WTC11 (cell line): ENCODE measurements at regions not wholly inside any gene's neighbourhood (a gene's known extent, or its start where the extent isn't known, plus 50 kb on each side); places are given as distances from the start of the nearest gene placed in this dataset.

Source experiments
- ATAC-seq: fragments of 200-7000 bp; cut with Tn5 transposase; 2 replicates; pipeline ENCODE4 v1.10.0; 2021; ENCODE audit warnings: mild to moderate bottlenecking, moderate library complexity
- CTCF ChIA-PET: fragments of 300-600 bp; sonication (Branson Sonifier 250); formaldehyde crosslinking; loops from one replicate; lab custom pipeline; 2021; ENCODE audit warnings: antibody characterized with exemption; lab: Charles Lee
- POLR2A ChIA-PET: fragments of 350-600 bp; sonication (Branson Sonifier 250); formaldehyde crosslinking; loops from one replicate; lab custom pipeline; 2021; ENCODE audit warnings: antibody characterized with exemption; lab: Charles Lee
- DNase-seq: peaks from one replicate; pipeline ENCODE4 v3.0.0; 2021; ENCODE audit warnings: low spot score
- H3K27ac Mint-ChIP-seq: 2 replicates; pipeline ENCODE4 v1.8.0; 2021; ENCODE audit warnings: mixed read lengths
- H3K27me3 Mint-ChIP-seq: 2 replicates; pipeline ENCODE4 v1.8.0; 2021; ENCODE audit warnings: low read depth, mild to moderate bottlenecking, moderate library complexity, mixed read lengths
- H3K36me3 Mint-ChIP-seq: 2 replicates; pipeline ENCODE4 v1.8.0; 2021; ENCODE audit warnings: mixed read lengths
- H3K4me1 Mint-ChIP-seq: 2 replicates; pipeline ENCODE4 v1.8.0; 2022; ENCODE audit warnings: mixed read lengths
- H3K4me3 Mint-ChIP-seq: 2 replicates; pipeline ENCODE4 v1.8.0; 2021; ENCODE audit warnings: mild to moderate bottlenecking, moderate library complexity, mixed read lengths
- H3K9me3 Mint-ChIP-seq: 2 replicates; pipeline ENCODE4 v1.8.0; 2021; ENCODE audit warnings: mixed read lengths
- ESRRA ChIP-seq: sonication (generic); formaldehyde crosslinking; IDR thresholded peaks from 2 replicates; pipeline ENCODE4 v1.8.1; 2022; ENCODE audit warnings: mild to moderate bottlenecking, missing genetic modification reagents, borderline replicate concordance
- FOXJ3 ChIP-seq: sonication (generic); formaldehyde crosslinking; IDR thresholded peaks from 2 replicates; pipeline ENCODE4 v1.9.0; 2021; ENCODE audit warnings: missing genetic modification reagents, mild to moderate bottlenecking, borderline replicate concordance
- FOXP4 ChIP-seq: sonication (generic); formaldehyde crosslinking; IDR thresholded peaks from 2 replicates; pipeline ENCODE4 v1.8.0; 2022; ENCODE audit warnings: mild to moderate bottlenecking, missing genetic modification reagents
- IRF2 ChIP-seq: sonication (generic); formaldehyde crosslinking; IDR thresholded peaks from 2 replicates; pipeline ENCODE4 v1.8.0; 2022; ENCODE audit warnings: low read depth, missing genetic modification reagents, borderline replicate concordance
- NFYB ChIP-seq: sonication (generic); formaldehyde crosslinking; conservative IDR thresholded peaks from 2 replicates; pipeline ENCODE4 v1.8.0; 2022; ENCODE audit warnings: low read depth, missing genetic modification reagents
- NR3C1 ChIP-seq: sonication (generic); formaldehyde crosslinking; conservative IDR thresholded peaks from 2 replicates; pipeline ENCODE4 v1.8.1; 2023; ENCODE audit warnings: low read depth, mild to moderate bottlenecking, missing genetic modification reagents
- PRRX2 ChIP-seq: fragments of 250-450 bp; sonication (Bioruptor Pico); IDR thresholded peaks from 2 replicates; pipeline ENCODE4 v1.8.0; 2021; ENCODE audit warnings: mild to moderate bottlenecking
- SMAD3 ChIP-seq: sonication (generic); formaldehyde crosslinking; IDR thresholded peaks from 2 replicates; pipeline ENCODE4 v1.8.0; 2022; ENCODE audit warnings: missing genetic modification reagents, mild to moderate bottlenecking, borderline replicate concordance
- SOX15 ChIP-seq: fragments of 250-450 bp; sonication (Bioruptor Pico); IDR thresholded peaks from 2 replicates; pipeline ENCODE4 v1.9.0; 2021; ENCODE audit warnings: mild to moderate bottlenecking
- TP53 ChIP-seq: sonication (generic); formaldehyde crosslinking; IDR thresholded peaks from 2 replicates; pipeline ENCODE4 v1.8.1; 2023; ENCODE audit warnings: mild to moderate bottlenecking, missing genetic modification reagents
- ZNF121 ChIP-seq: sonication (generic); formaldehyde crosslinking; IDR thresholded peaks from 2 replicates; pipeline ENCODE4 v1.8.0; 2023; ENCODE audit warnings: missing genetic modification reagents
- ZNF281 ChIP-seq: sonication (generic); formaldehyde crosslinking; IDR thresholded peaks from 2 replicates; pipeline ENCODE4 v1.8.0; 2023; ENCODE audit warnings: mild to moderate bottlenecking, missing genetic modification reagents
- ZNF317 ChIP-seq: sonication (generic); formaldehyde crosslinking; IDR thresholded peaks from 2 replicates; pipeline ENCODE4 v1.8.1; 2023; ENCODE audit warnings: low read depth, mild to moderate bottlenecking, moderate library complexity, missing genetic modification reagents, borderline replicate concordance
- ZNF396 ChIP-seq: fragments of 250-450 bp; sonication (Bioruptor Pico); IDR thresholded peaks from 2 replicates; pipeline ENCODE4 v1.8.0; 2021; ENCODE audit warnings: mild to moderate bottlenecking, moderate library complexity, borderline replicate concordance
- TF ChIP-seq, protein P1 (sequence below): sonication (generic); formaldehyde crosslinking; IDR thresholded peaks from 2 replicates; pipeline ENCODE4 v1.8.1; 2023; ENCODE audit warnings: mild to moderate bottlenecking, missing genetic modification reagents, moderate library complexity
- TF ChIP-seq, protein P2 (sequence below): sonication (generic); formaldehyde crosslinking; IDR thresholded peaks from 2 replicates; pipeline ENCODE4 v1.8.0; 2023; ENCODE audit warnings: missing genetic modification reagents
- TF ChIP-seq, protein P3 (sequence below): fragments of 250-450 bp; sonication (Bioruptor Pico); IDR thresholded peaks from 2 replicates; pipeline ENCODE4 v1.9.0; 2021; ENCODE audit warnings: mild to moderate bottlenecking
- TF ChIP-seq, protein P4 (sequence below): sonication (generic); formaldehyde crosslinking; conservative IDR thresholded peaks from 2 replicates; pipeline ENCODE4 v1.8.1; 2023; ENCODE audit warnings: mild to moderate bottlenecking, low read depth, missing genetic modification reagents, moderate library complexity

- DNase-seq = no peak
- TF ChIP-seq, protein P1, sequence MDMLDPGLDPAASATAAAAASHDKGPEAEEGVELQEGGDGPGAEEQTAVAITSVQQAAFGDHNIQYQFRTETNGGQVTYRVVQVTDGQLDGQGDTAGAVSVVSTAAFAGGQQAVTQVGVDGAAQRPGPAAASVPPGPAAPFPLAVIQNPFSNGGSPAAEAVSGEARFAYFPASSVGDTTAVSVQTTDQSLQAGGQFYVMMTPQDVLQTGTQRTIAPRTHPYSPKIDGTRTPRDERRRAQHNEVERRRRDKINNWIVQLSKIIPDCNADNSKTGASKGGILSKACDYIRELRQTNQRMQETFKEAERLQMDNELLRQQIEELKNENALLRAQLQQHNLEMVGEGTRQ = peak; percentile 58; the same call in 1 of the 2 replicates
- no peak for TF ChIP-seq NR3C1 (CRISPR knock-in tag)
- no peak overlapping the region for H3K4me3 Mint-ChIP-seq
- ChIA-PET CTCF (interaction anchor here (1.1 kb wide), 1 partner anchor 104 kb away, joined by 3 read pairs; no protein-coding TSS in a partner anchor), POLR2A (no interaction called here)
- H3K36me3 Mint-ChIP-seq = no peaks in the 10 kb centered on the region
- no peak overlapping the region for H3K27ac Mint-ChIP-seq
- H3K27me3 Mint-ChIP-seq = no peaks in the 10 kb centered on the region
- peaks cover 15% of the 10 kb centered on the region for H3K4me1 Mint-ChIP-seq
- H3K9me3 Mint-ChIP-seq = no peaks in the 10 kb centered on the region
- no peak for ATAC-seq
Measured at GRCh38 chr15:70259028-70259424, 161.3 kb upstream of the TLE3 start.

- H3K27me3 Mint-ChIP-seq = no peaks in the 10 kb centered on the region
- no peak for TF ChIP-seq IRF2 (CRISPR knock-in tag)
- no peak for TF ChIP-seq ZNF281 (CRISPR knock-in tag)
- TF ChIP-seq FOXJ3 (CRISPR knock-in tag) = no peak
- H3K4me3 Mint-ChIP-seq = no peak overlapping the region
- peaks cover 10% of the 10 kb centered on the region for H3K4me1 Mint-ChIP-seq
- ChIA-PET CTCF (no interaction called here), POLR2A (no interaction called here)
- H3K9me3 Mint-ChIP-seq = no peaks in the 10 kb centered on the region
- DNase-seq (no peak), ATAC-seq (no peak)
- H3K27ac Mint-ChIP-seq = no peak overlapping the region
- H3K36me3 Mint-ChIP-seq = no peaks in the 10 kb centered on the region
Measured at GRCh38 chr15:70258369-70259027, 160.8 kb upstream of the TLE3 start.

DNA sequence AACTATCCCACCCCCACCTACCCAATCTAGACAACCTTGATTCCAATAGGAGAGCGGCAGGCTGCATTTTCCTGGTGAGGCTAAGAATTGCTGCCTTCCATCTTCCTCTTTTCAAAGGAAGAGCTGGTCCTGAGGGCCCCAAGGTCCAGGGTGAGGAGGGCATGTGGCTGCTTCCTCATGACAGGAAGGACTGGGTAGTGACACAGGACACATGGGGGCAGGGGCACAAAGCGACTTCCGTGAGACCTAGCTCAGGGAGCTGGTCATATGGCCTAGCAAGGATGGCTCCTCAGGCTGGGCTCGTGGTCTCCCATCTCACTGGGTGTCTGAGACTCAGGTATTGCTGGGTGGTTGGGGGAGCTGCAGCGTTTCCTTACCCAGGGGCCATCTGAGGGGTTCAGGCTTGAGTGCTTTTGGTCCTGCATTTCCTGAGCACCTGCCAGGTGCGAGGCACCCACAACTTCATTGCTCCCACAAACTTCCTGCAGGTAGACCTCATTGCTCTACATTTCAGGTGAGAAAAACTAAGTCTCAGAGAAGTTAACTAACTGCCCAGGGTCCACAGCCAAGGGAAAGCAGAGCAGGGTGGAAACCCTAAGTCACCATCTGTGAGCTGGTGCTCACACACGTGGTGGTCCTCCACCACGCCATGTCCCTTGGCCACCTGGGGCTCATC, 160.0 kb upstream of the TLE3 start:
- no peak for ATAC-seq
- CTCF ChIA-PET = no interaction called here
- no peak overlapping the region for H3K27ac Mint-ChIP-seq
- no peak for DNase-seq
- H3K27me3 Mint-ChIP-seq = no peaks in the 10 kb centered on the region
- H3K4me3 Mint-ChIP-seq = no peak overlapping the region
- no peaks in the 10 kb centered on the region for H3K36me3 Mint-ChIP-seq
- 0 out of 2 replicates have a peak, but pooled peaks cover 6% of the 10 kb centered on the region for H3K4me1 Mint-ChIP-seq
- POLR2A ChIA-PET = no interaction called here
- TF ChIP-seq FOXP4 (no peak), ZNF396 (CRISPR knock-in tag) (no peak), TP53 (CRISPR knock-in tag) (no peak), SMAD3 (CRISPR knock-in tag) (no peak), ESRRA (CRISPR knock-in tag) (no peak)
- TF ChIP-seq, all 79 proteins: peak for 0
- no peaks in the 10 kb centered on the region for H3K9me3 Mint-ChIP-seq

GRCh38 chr15:70257047-70257446, 159.3 kb upstream of the TLE3 start:
- Mint-ChIP-seq H3K4me3 (no peak overlapping the region), H3K9me3 (no peaks in the 10 kb centered on the region), H3K27ac (no peak overlapping the region), H3K4me1 (0 out of 2 replicates have a peak, but pooled peaks cover 6% of the 10 kb centered on the region), H3K27me3 (no peaks in the 10 kb centered on the region), H3K36me3 (no peaks in the 10 kb centered on the region)
- ATAC-seq (no peak), DNase-seq (no peak)
- POLR2A ChIA-PET = no interaction called here
- CTCF ChIA-PET = no interaction called here
- TF ChIP-seq, protein P2, sequence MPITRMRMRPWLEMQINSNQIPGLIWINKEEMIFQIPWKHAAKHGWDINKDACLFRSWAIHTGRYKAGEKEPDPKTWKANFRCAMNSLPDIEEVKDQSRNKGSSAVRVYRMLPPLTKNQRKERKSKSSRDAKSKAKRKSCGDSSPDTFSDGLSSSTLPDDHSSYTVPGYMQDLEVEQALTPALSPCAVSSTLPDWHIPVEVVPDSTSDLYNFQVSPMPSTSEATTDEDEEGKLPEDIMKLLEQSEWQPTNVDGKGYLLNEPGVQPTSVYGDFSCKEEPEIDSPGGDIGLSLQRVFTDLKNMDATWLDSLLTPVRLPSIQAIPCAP (CRISPR knock-in tag) = no peak
- no peak for TF ChIP-seq PRRX2 (CRISPR knock-in tag)
- TF ChIP-seq ZNF317 (CRISPR knock-in tag) = no peak
- TF ChIP-seq, protein P3, sequence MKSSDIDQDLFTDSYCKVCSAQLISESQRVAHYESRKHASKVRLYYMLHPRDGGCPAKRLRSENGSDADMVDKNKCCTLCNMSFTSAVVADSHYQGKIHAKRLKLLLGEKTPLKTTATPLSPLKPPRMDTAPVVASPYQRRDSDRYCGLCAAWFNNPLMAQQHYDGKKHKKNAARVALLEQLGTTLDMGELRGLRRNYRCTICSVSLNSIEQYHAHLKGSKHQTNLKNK (CRISPR knock-in tag) = no peak
- TF ChIP-seq, protein P4, sequence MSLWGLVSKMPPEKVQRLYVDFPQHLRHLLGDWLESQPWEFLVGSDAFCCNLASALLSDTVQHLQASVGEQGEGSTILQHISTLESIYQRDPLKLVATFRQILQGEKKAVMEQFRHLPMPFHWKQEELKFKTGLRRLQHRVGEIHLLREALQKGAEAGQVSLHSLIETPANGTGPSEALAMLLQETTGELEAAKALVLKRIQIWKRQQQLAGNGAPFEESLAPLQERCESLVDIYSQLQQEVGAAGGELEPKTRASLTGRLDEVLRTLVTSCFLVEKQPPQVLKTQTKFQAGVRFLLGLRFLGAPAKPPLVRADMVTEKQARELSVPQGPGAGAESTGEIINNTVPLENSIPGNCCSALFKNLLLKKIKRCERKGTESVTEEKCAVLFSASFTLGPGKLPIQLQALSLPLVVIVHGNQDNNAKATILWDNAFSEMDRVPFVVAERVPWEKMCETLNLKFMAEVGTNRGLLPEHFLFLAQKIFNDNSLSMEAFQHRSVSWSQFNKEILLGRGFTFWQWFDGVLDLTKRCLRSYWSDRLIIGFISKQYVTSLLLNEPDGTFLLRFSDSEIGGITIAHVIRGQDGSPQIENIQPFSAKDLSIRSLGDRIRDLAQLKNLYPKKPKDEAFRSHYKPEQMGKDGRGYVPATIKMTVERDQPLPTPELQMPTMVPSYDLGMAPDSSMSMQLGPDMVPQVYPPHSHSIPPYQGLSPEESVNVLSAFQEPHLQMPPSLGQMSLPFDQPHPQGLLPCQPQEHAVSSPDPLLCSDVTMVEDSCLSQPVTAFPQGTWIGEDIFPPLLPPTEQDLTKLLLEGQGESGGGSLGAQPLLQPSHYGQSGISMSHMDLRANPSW (CRISPR knock-in tag) = no peak
- no peak for TF ChIP-seq IRF2 (CRISPR knock-in tag)
- TF ChIP-seq SOX15 = no peak
- TF ChIP-seq ZNF121 (CRISPR knock-in tag) = no peak
- TF ChIP-seq NFYB (CRISPR knock-in tag) = no peak
- TF ChIP-seq TP53 (CRISPR knock-in tag) = no peak
